IMR-90 (cell line): ENCODE measurements at regions not wholly inside any gene's neighbourhood (a gene's known extent, or its start where the extent isn't known, plus 50 kb on each side); places are given as distances from the start of the nearest gene placed in this dataset.

Experiments
- CEBPB ChIP-seq: IDR thresholded peaks from 2 replicates; pipeline ENCODE4 v1.6.1; 2012; ENCODE audit warnings: low read depth, low read length, improper control_type of control experiment
- NFE2L2 ChIP-seq: fragments of 150-350 bp; IDR thresholded peaks from 2 replicates; pipeline ENCODE4 v1.6.1; 2016; ENCODE audit warnings: low read depth, mild to moderate bottlenecking, low read length
- POLR2A ChIP-seq: IDR thresholded peaks from 2 replicates; pipeline ENCODE4 v1.6.1; 2012; ENCODE audit warnings: mild to moderate bottlenecking, low read depth, low read length
- RCOR1 ChIP-seq: IDR thresholded peaks from 2 replicates; pipeline ENCODE4 v1.6.1; 2012; ENCODE audit warnings: mild to moderate bottlenecking, low read length, improper control_type of control experiment; ENCODE audit not compliant: insufficient replicate concordance
- RFX5 ChIP-seq: IDR thresholded peaks from 2 replicates; pipeline ENCODE4 v1.8.0; 2012; ENCODE audit warnings: low read depth, mild to moderate bottlenecking, low read length, moderate library complexity
- TF ChIP-seq, protein P1 (sequence below): conservative IDR thresholded peaks from 2 replicates; pipeline ENCODE4 v1.5.1; 2012; ENCODE audit warnings: mild to moderate bottlenecking, low read depth, low read length, improper control_type of control experiment

DNA sequence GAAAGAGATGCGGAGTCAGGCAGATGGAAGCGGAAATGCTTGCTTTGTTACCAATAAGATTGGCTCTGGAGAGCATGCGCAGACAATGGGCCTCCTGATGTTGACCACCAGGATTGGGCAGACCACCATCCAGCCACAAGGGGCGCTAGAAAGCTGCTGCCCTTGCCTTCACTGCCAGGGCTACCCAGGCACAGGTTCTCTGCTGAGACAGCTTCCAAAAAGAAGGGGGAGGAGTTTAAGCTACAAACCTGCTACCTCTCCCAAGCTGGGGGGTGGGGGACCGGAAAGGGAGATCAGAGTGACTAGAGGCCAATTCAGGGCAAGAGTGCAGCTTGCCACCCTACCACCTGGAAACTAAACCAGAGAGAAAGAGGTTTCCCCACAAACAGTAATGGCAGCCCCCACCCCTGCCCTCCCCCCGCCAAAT is 369.7 kb downstream of the RRAGC start:
- TF ChIP-seq, protein P1, sequence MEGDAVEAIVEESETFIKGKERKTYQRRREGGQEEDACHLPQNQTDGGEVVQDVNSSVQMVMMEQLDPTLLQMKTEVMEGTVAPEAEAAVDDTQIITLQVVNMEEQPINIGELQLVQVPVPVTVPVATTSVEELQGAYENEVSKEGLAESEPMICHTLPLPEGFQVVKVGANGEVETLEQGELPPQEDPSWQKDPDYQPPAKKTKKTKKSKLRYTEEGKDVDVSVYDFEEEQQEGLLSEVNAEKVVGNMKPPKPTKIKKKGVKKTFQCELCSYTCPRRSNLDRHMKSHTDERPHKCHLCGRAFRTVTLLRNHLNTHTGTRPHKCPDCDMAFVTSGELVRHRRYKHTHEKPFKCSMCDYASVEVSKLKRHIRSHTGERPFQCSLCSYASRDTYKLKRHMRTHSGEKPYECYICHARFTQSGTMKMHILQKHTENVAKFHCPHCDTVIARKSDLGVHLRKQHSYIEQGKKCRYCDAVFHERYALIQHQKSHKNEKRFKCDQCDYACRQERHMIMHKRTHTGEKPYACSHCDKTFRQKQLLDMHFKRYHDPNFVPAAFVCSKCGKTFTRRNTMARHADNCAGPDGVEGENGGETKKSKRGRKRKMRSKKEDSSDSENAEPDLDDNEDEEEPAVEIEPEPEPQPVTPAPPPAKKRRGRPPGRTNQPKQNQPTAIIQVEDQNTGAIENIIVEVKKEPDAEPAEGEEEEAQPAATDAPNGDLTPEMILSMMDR = peak; percentile 35; the same call in 1 of the 2 replicates
- TF ChIP-seq NFE2L2 (no peak), RFX5 (no peak), CEBPB (no peak), POLR2A (no peak), RCOR1 (no peak)
